ENCODE measurements at regions not wholly inside any gene's neighbourhood (a gene's known extent, or its start where the extent isn't known, plus 50 kb on each side); places are given as distances from the start of the nearest gene placed in this dataset.

DNA sequence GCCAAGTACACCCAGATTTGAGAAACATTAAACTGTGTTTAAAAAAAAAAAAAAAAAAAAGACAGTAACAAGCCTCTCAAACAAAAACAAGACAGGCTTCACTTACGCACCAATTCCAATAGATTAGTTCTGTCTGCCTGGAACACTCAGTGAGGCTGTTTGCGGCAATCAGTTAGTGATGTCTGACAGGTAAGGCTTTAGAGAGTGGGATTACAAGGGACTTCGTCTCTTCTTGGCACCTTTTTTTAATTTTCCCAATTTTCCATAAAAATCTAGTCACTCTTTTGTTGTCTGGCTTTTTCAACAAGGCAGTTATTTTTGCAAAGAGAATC lies 79.6 kb downstream of the NCOR2 start:
- H3K9me3 ChIP-seq (ENCODE audit: low read length) = no peaks in the 10 kb centered on the region
- H3K79me2 ChIP-seq (ENCODE audit: insufficient read depth, low read depth, low read length) = no peaks in the 10 kb centered on the region
- ChIA-PET CTCF (ENCODE audit: unreplicated experiment) (no interaction called here), POLR2A (no interaction called here)
- no peaks in the 10 kb centered on the region for H3K9me2 ChIP-seq (ENCODE audit: insufficient read depth, low read length)
- BruUV-seq (replicated peaks) = no TSS peak
- H3K27ac ChIP-seq (ENCODE audit: low read depth, low read length, poor library complexity, severe bottlenecking) = no peak overlapping the region
- H3K4me2 ChIP-seq (ENCODE audit: low read length) = peak overlapping the region; percentile 24; the same call in 1 of the 2 replicates
- peaks cover 23% of the 10 kb centered on the region for H3K4me1 ChIP-seq (ENCODE audit: insufficient read depth, low read length, poor library complexity, severe bottlenecking)
- no peak overlapping the region for H2AFZ ChIP-seq (ENCODE audit: low read length)
- H3K4me3 ChIP-seq (ENCODE audit: low read depth, low read length, poor library complexity, severe bottlenecking) = no peak overlapping the region
- TF ChIP-seq EZH2phosphoT487 (IDR thresholded peaks at IDR 0.05; ENCODE audit: borderline replicate concordance, low read depth, low read length) = no peak
- TF ChIP-seq, protein P1, sequence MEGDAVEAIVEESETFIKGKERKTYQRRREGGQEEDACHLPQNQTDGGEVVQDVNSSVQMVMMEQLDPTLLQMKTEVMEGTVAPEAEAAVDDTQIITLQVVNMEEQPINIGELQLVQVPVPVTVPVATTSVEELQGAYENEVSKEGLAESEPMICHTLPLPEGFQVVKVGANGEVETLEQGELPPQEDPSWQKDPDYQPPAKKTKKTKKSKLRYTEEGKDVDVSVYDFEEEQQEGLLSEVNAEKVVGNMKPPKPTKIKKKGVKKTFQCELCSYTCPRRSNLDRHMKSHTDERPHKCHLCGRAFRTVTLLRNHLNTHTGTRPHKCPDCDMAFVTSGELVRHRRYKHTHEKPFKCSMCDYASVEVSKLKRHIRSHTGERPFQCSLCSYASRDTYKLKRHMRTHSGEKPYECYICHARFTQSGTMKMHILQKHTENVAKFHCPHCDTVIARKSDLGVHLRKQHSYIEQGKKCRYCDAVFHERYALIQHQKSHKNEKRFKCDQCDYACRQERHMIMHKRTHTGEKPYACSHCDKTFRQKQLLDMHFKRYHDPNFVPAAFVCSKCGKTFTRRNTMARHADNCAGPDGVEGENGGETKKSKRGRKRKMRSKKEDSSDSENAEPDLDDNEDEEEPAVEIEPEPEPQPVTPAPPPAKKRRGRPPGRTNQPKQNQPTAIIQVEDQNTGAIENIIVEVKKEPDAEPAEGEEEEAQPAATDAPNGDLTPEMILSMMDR (conservative IDR thresholded peaks at IDR 0.05; ENCODE audit: low read length) = no peak
- intact Hi-C loops (cut with micrococcal nuclease; ENCODE audit: unreplicated experiment) = no loop called here
- DNase-seq (ENCODE audit: low spot score) = no peak
- H3K36me3 ChIP-seq (ENCODE audit: insufficient read depth, low read length) = peaks cover 18% of the 10 kb centered on the region; the same call in 1 of the 2 replicates
- H4K20me1 ChIP-seq (ENCODE audit: insufficient read depth, low read length) = no peaks in the 10 kb centered on the region

GRCh38 chr12:124487066-124487833 lies 80.2 kb downstream of the NCOR2 start:
- no peak overlapping the region for H2AFZ ChIP-seq (ENCODE audit: low read length)
- H3K9me2 ChIP-seq (ENCODE audit: insufficient read depth, low read length) = no peaks in the 10 kb centered on the region
- no peak for TF ChIP-seq EZH2phosphoT487 (IDR thresholded peaks at IDR 0.05; ENCODE audit: borderline replicate concordance, low read depth, low read length)
- TF ChIP-seq, protein P1 (conservative IDR thresholded peaks at IDR 0.05; ENCODE audit: low read length) = no peak
- intact Hi-C loops (cut with micrococcal nuclease; ENCODE audit: unreplicated experiment) = no loop called here
- ChIA-PET CTCF (ENCODE audit: unreplicated experiment) (no interaction called here), POLR2A (no interaction called here)
- no peak overlapping the region for H3K27ac ChIP-seq (ENCODE audit: low read depth, low read length, poor library complexity, severe bottlenecking)
- H3K4me1 ChIP-seq (ENCODE audit: insufficient read depth, low read length, poor library complexity, severe bottlenecking) = peaks cover 27% of the 10 kb centered on the region
- H3K4me3 ChIP-seq (ENCODE audit: low read depth, low read length, poor library complexity, severe bottlenecking) = no peak overlapping the region
- H3K4me2 ChIP-seq (ENCODE audit: low read length) = peak overlapping the region; percentile 24; the same call in 1 of the 2 replicates
- peaks cover 18% of the 10 kb centered on the region; the same call in 1 of the 2 replicates for H3K36me3 ChIP-seq (ENCODE audit: insufficient read depth, low read length)
- DNase-seq (ENCODE audit: low spot score) = peak; percentile 27
- no peaks in the 10 kb centered on the region for H3K9me3 ChIP-seq (ENCODE audit: low read length)
- H4K20me1 ChIP-seq (ENCODE audit: insufficient read depth, low read length) = no peaks in the 10 kb centered on the region
- BruUV-seq (replicated peaks) = no TSS peak
- H3K79me2 ChIP-seq (ENCODE audit: insufficient read depth, low read depth, low read length) = no peaks in the 10 kb centered on the region

GRCh38 chr12:124486346-124486963 lies 81.0 kb downstream of the NCOR2 start:
- H3K36me3 ChIP-seq (ENCODE audit: insufficient read depth, low read length) = peaks cover 18% of the 10 kb centered on the region; the same call in 1 of the 2 replicates
- BruUV-seq (replicated peaks) = no TSS peak
- no peaks in the 10 kb centered on the region for H3K9me2 ChIP-seq (ENCODE audit: insufficient read depth, low read length)
- DNase-seq (ENCODE audit: low spot score) = no peak
- no peaks in the 10 kb centered on the region for H3K79me2 ChIP-seq (ENCODE audit: insufficient read depth, low read depth, low read length)
- H3K9me3 ChIP-seq (ENCODE audit: low read length) = no peaks in the 10 kb centered on the region
- no peak overlapping the region for H3K4me3 ChIP-seq (ENCODE audit: low read depth, low read length, poor library complexity, severe bottlenecking)
- CTCF ChIA-PET (ENCODE audit: unreplicated experiment) = no interaction called here
- intact Hi-C loops (cut with micrococcal nuclease; ENCODE audit: unreplicated experiment) = no loop called here
- peaks cover 35% of the 10 kb centered on the region for H3K4me1 ChIP-seq (ENCODE audit: insufficient read depth, low read length, poor library complexity, severe bottlenecking)
- POLR2A ChIA-PET = no interaction called here
- H3K4me2 ChIP-seq (ENCODE audit: low read length) = no peak overlapping the region
- no peak overlapping the region for H3K27ac ChIP-seq (ENCODE audit: low read depth, low read length, poor library complexity, severe bottlenecking)
- H2AFZ ChIP-seq (ENCODE audit: low read length) = no peak overlapping the region
- H4K20me1 ChIP-seq (ENCODE audit: insufficient read depth, low read length) = no peaks in the 10 kb centered on the region
- TF ChIP-seq, protein P1 (conservative IDR thresholded peaks at IDR 0.05; ENCODE audit: low read length) = no peak
- TF ChIP-seq EZH2phosphoT487 (IDR thresholded peaks at IDR 0.05; ENCODE audit: borderline replicate concordance, low read depth, low read length) = no peak

All from OCI-LY7 (cell line).